Hepatocyte (in vitro differentiated cells): ENCODE measurements at regions not wholly inside any gene's neighbourhood (a gene's known extent, or its start where the extent isn't known, plus 50 kb on each side); places are given as distances from the start of the nearest gene placed in this dataset.

Source experiments
- EZH2 ChIP-seq: fragments of 200-600 bp; sonication (generic); IDR thresholded peaks from 2 replicates; pipeline ENCODE4 v1.6.1; 2016; ENCODE audit warnings: antibody characterized with exemption, mild to moderate bottlenecking, borderline replicate concordance
- TF ChIP-seq, protein P1 (sequence below): fragments of 200-600 bp; sonication (generic); IDR thresholded peaks from 2 replicates; pipeline ENCODE4 v1.5.1; 2016; ENCODE audit warnings: antibody characterized with exemption, mild to moderate bottlenecking; ENCODE audit not compliant: poor library complexity

- TF ChIP-seq, protein P1, sequence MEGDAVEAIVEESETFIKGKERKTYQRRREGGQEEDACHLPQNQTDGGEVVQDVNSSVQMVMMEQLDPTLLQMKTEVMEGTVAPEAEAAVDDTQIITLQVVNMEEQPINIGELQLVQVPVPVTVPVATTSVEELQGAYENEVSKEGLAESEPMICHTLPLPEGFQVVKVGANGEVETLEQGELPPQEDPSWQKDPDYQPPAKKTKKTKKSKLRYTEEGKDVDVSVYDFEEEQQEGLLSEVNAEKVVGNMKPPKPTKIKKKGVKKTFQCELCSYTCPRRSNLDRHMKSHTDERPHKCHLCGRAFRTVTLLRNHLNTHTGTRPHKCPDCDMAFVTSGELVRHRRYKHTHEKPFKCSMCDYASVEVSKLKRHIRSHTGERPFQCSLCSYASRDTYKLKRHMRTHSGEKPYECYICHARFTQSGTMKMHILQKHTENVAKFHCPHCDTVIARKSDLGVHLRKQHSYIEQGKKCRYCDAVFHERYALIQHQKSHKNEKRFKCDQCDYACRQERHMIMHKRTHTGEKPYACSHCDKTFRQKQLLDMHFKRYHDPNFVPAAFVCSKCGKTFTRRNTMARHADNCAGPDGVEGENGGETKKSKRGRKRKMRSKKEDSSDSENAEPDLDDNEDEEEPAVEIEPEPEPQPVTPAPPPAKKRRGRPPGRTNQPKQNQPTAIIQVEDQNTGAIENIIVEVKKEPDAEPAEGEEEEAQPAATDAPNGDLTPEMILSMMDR: no peak
- TF ChIP-seq EZH2: no peak
Measured at GRCh38 chr5:82620957-82621600, 342.9 kb upstream of the RPS23 start.
